Neuronal stem cell (in vitro differentiated cells): ENCODE measurements at regions not wholly inside any gene's neighbourhood (a gene's known extent, or its start where the extent isn't known, plus 50 kb on each side); places are given as distances from the start of the nearest gene placed in this dataset.

Experiments
- DNase-seq: peaks from one replicate; pipeline ENCODE4 v3.0.0-alpha.2; 2013; ENCODE audit warnings: low spot score
- H2AFZ ChIP-seq: one replicate; pipeline ENCODE4 v1.6.1; 2013; ENCODE audit warnings: mild to moderate bottlenecking, low read length, inconsistent platforms
- H2AK5ac ChIP-seq: 2 replicates; pipeline ENCODE4 v1.6.1; 2013; ENCODE audit warnings: low read depth, mild to moderate bottlenecking, inconsistent platforms, low read length, moderate library complexity, mixed read lengths
- H2BK120ac ChIP-seq: 2 replicates; pipeline ENCODE4 v1.6.1; 2013; ENCODE audit warnings: low read depth, mild to moderate bottlenecking, inconsistent platforms, low read length, moderate library complexity, mixed read lengths
- H2BK12ac ChIP-seq: one replicate; pipeline ENCODE4 v1.6.1; 2013; ENCODE audit warnings: low read length, inconsistent platforms
- H2BK15ac ChIP-seq: 2 replicates; pipeline ENCODE4 v1.6.1; 2013; ENCODE audit warnings: mild to moderate bottlenecking, low read length, inconsistent platforms, mixed read lengths
- H2BK5ac ChIP-seq: one replicate; pipeline ENCODE4 v1.6.1; 2013; ENCODE audit warnings: inconsistent platforms, mild to moderate bottlenecking, low read length, moderate library complexity
- H3K14ac ChIP-seq: one replicate; pipeline ENCODE4 v1.6.1; 2013; ENCODE audit warnings: low read length, inconsistent platforms
- H3K18ac ChIP-seq: 2 replicates; pipeline ENCODE4 v1.6.1; 2013; ENCODE audit warnings: low read length, inconsistent platforms
- H3K23ac ChIP-seq: 2 replicates; pipeline ENCODE4 v1.6.1; 2013; ENCODE audit warnings: low read depth, mild to moderate bottlenecking, mixed read lengths, low read length, inconsistent platforms; ENCODE audit not compliant: poor library complexity
- H3K27ac ChIP-seq: replicated peaks from 3 replicates; pipeline ENCODE4 v1.5.1; 2013; ENCODE audit warnings: low read length, inconsistent platforms
- H3K27me3 ChIP-seq, 3 experiments: 2 replicates each; pipeline ENCODE4 v1.6.1; 2013; ENCODE audit warnings: low read length in 3 of 3, mild to moderate bottlenecking in 2 of 3, inconsistent platforms in 1 of 3, low read depth in 1 of 3, mixed read lengths in 1 of 3, moderate library complexity in 1 of 3; ENCODE audit not compliant: control insufficient read depth in 3 of 3, insufficient read depth in 3 of 3
- H3K36me3 ChIP-seq, 2 donors: replicated peaks in 1 of 2; 2 replicates each; pipeline ENCODE4 v1.6.1; 2013; ENCODE audit warnings: low read length in 2 of 2; ENCODE audit not compliant: control insufficient read depth in 2 of 2, insufficient read depth in 2 of 2
- H3K4ac ChIP-seq: 2 replicates; pipeline ENCODE4 v1.6.1; 2013; ENCODE audit warnings: inconsistent platforms, mild to moderate bottlenecking, low read length, moderate library complexity
- H3K4me1 ChIP-seq, 2 donors: 1 replicate in 1 of 2; 2 replicates in 1 of 2; pipeline ENCODE4 v1.6.1; 2013; ENCODE audit warnings: low read length in 2 of 2, low read depth in 1 of 2; ENCODE audit not compliant: control insufficient read depth in 2 of 2, insufficient read depth in 1 of 2
- H3K4me2 ChIP-seq: one replicate; pipeline ENCODE4 v1.6.1; 2013; ENCODE audit warnings: mild to moderate bottlenecking, low read length, inconsistent platforms; ENCODE audit not compliant: insufficient read depth, poor library complexity, severe bottlenecking
- H3K4me3 ChIP-seq, 2 donors: 2 replicates each; pipeline ENCODE4 v1.5.1; 2013; ENCODE audit warnings: low read length in 2 of 2, mild to moderate bottlenecking in 2 of 2, inconsistent platforms in 1 of 2, moderate library complexity in 1 of 2
- H3K79me1 ChIP-seq: one replicate; pipeline ENCODE4 v1.6.1; 2013; ENCODE audit warnings: low read depth, mild to moderate bottlenecking, inconsistent platforms, low read length, moderate library complexity
- H3K9ac ChIP-seq: one replicate; pipeline ENCODE4 v1.6.1; 2013; ENCODE audit warnings: mild to moderate bottlenecking, low read depth, low read length, inconsistent platforms; ENCODE audit not compliant: poor library complexity
- H3K9me3 ChIP-seq, 2 donors: replicated peaks in 1 of 2; 2 replicates each; pipeline versions ENCODE3 to v1.6.1; 2013; ENCODE audit warnings: low read length in 2 of 2, mild to moderate bottlenecking in 2 of 2, inconsistent platforms in 1 of 2, low read depth in 1 of 2, mixed read lengths in 1 of 2, moderate library complexity in 1 of 2; ENCODE audit not compliant: control insufficient read depth in 2 of 2, insufficient read depth in 1 of 2
- H4K8ac ChIP-seq: one replicate; pipeline ENCODE4 v1.6.1; 2013; ENCODE audit warnings: low read depth, mild to moderate bottlenecking, inconsistent platforms, low read length, moderate library complexity
- H4K91ac ChIP-seq: one replicate; pipeline ENCODE4 v1.6.1; 2013; ENCODE audit warnings: low read length, low read depth, mild to moderate bottlenecking, inconsistent platforms; ENCODE audit not compliant: poor library complexity
- WGBS, 2 donors: extraction: QIAGEN DNeasy Blood & Tissue Kit; methylation state at CpG; one replicate each; pipeline ENCODE4 v1.1.7; 2013; ENCODE audit warnings: missing lambda C conversion rate in 2 of 2, mixed read lengths in 1 of 2; ENCODE audit not compliant: insufficient read length in 2 of 2, insufficient replicate concordance in 1 of 2; ENCODE audit errors: extremely low coverage in 2 of 2; 5-methylcytosine and 5-hydroxymethylcytosine counted together

DNA sequence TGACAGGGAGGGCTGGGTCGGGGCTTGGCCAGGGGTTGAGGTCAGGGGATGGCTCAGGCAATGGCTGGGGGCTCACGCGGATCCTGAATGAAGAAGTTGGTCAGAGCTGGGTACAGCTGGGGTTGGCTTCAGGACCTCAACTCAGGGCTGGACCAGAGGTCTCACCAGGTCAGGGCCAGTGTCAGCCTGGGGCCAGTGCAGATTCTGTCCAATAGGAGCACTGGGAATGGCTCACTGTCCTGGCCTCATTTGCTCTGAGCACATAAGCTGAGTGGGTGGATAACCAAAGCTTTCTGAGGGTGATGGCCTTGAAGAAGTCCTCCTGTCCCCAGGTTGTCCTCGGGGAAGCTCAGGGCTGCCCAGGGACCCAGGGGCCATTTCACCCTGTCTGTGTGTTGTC lies 54.9 kb upstream of the PCBD1 start:
- Histone ChIP-seq H2AK5ac (no peak overlapping the region), H3K9ac (no peak overlapping the region), H3K14ac (no peak overlapping the region), H3K4me3 (no peak overlapping the region), H4K91ac (no peak overlapping the region), H3K4me1 (peaks cover 0 to 10% of the 10 kb centered on the region in 2 donors), H3K23ac (peak overlapping the region; percentile 10), H3K9me3 (no peaks in the 10 kb centered on the region), H2BK12ac (no peak overlapping the region), H3K79me1 (peaks cover 2% of the 10 kb centered on the region), H3K18ac (peak overlapping the region; percentile 0), H2BK5ac (no peak overlapping the region), H3K4me2 (no peak overlapping the region), H3K36me3 (no peaks in the 10 kb centered on the region), H3K27ac (no peak overlapping the region), H2BK120ac (no peak overlapping the region), H2BK15ac (no peak overlapping the region), H3K27me3 (peaks cover 0 to 25% (median 0%) of the 10 kb centered on the region in 3 experiments), H4K8ac (no peak overlapping the region), H3K4ac (no peak overlapping the region), H2AFZ (no peak overlapping the region)
- no peak for DNase-seq
- no CpG with 5 or more reads among the region's 4 CpGs for whole genome bisulfite sequencing, 2 donors

DNA sequence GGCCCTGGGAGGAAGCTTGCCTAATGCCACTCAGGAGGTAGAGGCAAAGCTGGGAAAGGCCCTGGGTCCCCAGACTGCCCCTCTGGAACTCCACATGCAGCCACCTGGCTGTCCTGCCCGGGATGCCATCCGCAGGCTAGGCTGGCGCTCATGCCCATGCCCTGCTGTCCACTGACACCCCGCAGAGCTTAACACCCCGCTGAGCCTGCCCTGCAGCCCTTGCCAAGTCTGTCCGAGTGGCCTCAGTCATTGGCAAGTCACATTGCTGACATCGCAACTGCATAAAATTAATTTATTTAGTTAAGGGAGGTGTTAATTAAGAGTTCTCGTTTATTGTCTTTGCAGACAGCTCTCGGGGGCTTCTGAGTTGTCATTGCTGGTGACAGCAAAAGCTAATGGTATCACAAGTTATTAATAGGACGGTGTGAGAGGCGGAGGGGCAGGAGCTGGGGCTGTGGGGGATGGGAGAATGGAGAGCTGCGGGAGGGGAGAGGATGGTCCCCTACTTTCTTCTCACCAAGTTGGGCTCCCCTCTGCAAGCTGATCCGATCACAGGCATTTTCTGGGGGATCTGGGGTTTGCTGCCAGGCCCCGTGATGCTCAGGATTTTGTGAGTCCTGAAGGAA lies 55.6 kb upstream of the PCBD1 start:
- no CpG with 5 or more reads among the region's 14 CpGs for WGBS, 2 donors
- H3K9me3 ChIP-seq: no peaks in the 10 kb centered on the region

DNA sequence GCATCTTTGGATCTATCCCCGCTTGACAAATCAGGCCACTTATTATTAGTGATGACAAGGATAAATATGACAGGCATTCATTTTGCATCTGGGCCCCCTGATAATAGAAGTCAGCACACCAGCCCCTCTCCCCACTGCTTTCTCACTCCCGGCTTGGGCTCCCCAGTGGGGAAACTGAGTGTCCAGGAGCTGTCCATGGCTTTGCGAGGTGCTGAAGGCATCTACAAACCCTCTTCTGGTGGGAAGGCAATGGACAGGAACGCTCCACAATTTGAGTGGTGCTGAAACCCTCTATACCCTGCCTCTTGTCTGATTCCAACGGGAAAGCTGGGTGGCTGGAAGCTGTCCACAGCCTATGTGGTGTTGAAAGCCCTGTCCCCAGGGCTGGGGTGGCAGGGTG lies 61.7 kb upstream of the PCBD1 start:
- H3K4me3 ChIP-seq: no peak overlapping the region
- H3K4me1 ChIP-seq: no peaks in the 10 kb centered on the region
- no peaks in the 10 kb centered on the region for H3K79me1 ChIP-seq
- no peak overlapping the region for H3K23ac ChIP-seq
- no peak overlapping the region for H2BK120ac ChIP-seq
- H3K14ac ChIP-seq: no peak overlapping the region
- H3K4me2 ChIP-seq: no peak overlapping the region
- H4K91ac ChIP-seq: no peak overlapping the region
- H2BK12ac ChIP-seq: no peak overlapping the region
- DNase-seq: no peak
- H2AK5ac ChIP-seq: no peak overlapping the region
- H3K36me3 ChIP-seq: no peaks in the 10 kb centered on the region
- no peak overlapping the region for H3K9ac ChIP-seq
- H2AFZ ChIP-seq: no peak overlapping the region
- no CpG with 5 or more reads among the region's 5 CpGs for WGBS, 2 donors
- H3K18ac ChIP-seq: no peak overlapping the region
- no peaks in the 10 kb centered on the region for H3K9me3 ChIP-seq
- no peak overlapping the region for H2BK5ac ChIP-seq
- peaks cover 0 to 6% (median 0%) of the 10 kb centered on the region in 3 experiments for H3K27me3 ChIP-seq
- H4K8ac ChIP-seq: no peak overlapping the region
- no peak overlapping the region for H3K4ac ChIP-seq
- no peak overlapping the region for H2BK15ac ChIP-seq
- no peak overlapping the region for H3K27ac ChIP-seq

More for the DNA sequence above, 55.6 kb upstream of the PCBD1 start:
- Histone ChIP-seq H3K27ac (no peak overlapping the region), H4K91ac (no peak overlapping the region), H3K36me3 (no peaks in the 10 kb centered on the region), H2BK5ac (no peak overlapping the region), H3K4me1 (peaks cover 0 to 10% of the 10 kb centered on the region in 2 donors), H2BK15ac (no peak overlapping the region), H3K23ac (no peak overlapping the region), H3K4me3 (no peak overlapping the region), H2BK12ac (no peak overlapping the region), H3K9ac (no peak overlapping the region), H3K27me3 (peaks cover 0 to 20% (median 0%) of the 10 kb centered on the region in 3 experiments), H2AFZ (no peak overlapping the region), H2AK5ac (no peak overlapping the region), H2BK120ac (no peak overlapping the region), H3K4ac (no peak overlapping the region), H4K8ac (no peak overlapping the region), H3K18ac (peak overlapping the region; percentile 38), H3K14ac (no peak overlapping the region), H3K79me1 (peaks cover 2% of the 10 kb centered on the region), H3K4me2 (no peak overlapping the region)
- DNase-seq: no peak

DNA sequence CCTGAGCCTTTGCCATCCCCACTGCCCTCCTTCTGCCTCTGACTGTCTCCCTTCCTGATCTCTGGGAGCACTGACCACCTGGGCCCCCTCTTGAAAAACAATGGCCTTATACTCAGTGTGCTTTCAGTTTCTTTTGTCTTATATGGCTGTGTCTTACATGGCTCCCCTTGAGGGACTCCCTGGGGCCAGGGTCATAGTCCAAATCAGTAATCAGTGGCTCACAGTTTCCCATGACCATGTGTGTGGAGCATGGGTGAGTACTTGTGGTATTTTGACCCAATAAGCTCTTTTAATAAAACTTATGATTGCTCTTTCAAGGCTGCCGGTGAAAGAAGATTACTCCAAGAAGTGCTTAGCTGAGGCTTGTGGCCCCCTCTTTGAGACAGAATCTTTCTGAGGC lies 62.4 kb upstream of the PCBD1 start:
- Histone ChIP-seq H2BK12ac (no peak overlapping the region), H3K4me1 (no peaks in the 10 kb centered on the region), H2AK5ac (no peak overlapping the region), H3K9me3 (no peaks in the 10 kb centered on the region), H3K4me3 (no peak overlapping the region), H2AFZ (no peak overlapping the region), H3K27me3 (peaks cover 0 to 3% (median 0%) of the 10 kb centered on the region in 3 experiments), H3K36me3 (no peaks in the 10 kb centered on the region), H2BK120ac (no peak overlapping the region), H3K79me1 (no peaks in the 10 kb centered on the region), H4K8ac (no peak overlapping the region), H3K4ac (no peak overlapping the region), H3K18ac (no peak overlapping the region), H3K27ac (no peak overlapping the region), H2BK5ac (no peak overlapping the region), H3K9ac (no peak overlapping the region), H3K4me2 (no peak overlapping the region), H3K14ac (no peak overlapping the region), H3K23ac (no peak overlapping the region), H2BK15ac (no peak overlapping the region), H4K91ac (no peak overlapping the region)
- no CpG with 5 or more reads among the region's 1 CpG for WGBS, 2 donors
- DNase-seq: no peak
